ENCODE measurements at regions not wholly inside any gene's neighbourhood (a gene's known extent, or its start where the extent isn't known, plus 50 kb on each side); places are given as distances from the start of the nearest gene placed in this dataset.

- no peak overlapping the region for H3K9ac ChIP-seq (ENCODE audit: low read depth, low read length)
- no peaks in the 10 kb centered on the region; the same call in none of the 2 replicates for H3K9me3 ChIP-seq (ENCODE audit: control insufficient read depth, insufficient read depth, low read length)
- no peaks in the 10 kb centered on the region for H3K36me3 ChIP-seq (ENCODE audit: insufficient read depth, low read length)
- 0 out of 2 replicates have a peak, but pooled peaks cover 6% of the 10 kb centered on the region for H3K4me1 ChIP-seq (ENCODE audit: insufficient read depth, low read length)
Observed at GRCh38 chr1:22297999-22298398, 153.7 kb upstream of the ZBTB40 start.

- Histone ChIP-seq H3K9me3 (ENCODE audit: control insufficient read depth, insufficient read depth, low read length) (peaks cover 2% of the 10 kb centered on the region; the same call in 1 of the 2 replicates), H3K4me1 (ENCODE audit: insufficient read depth, low read length) (no peaks in the 10 kb centered on the region), H3K36me3 (ENCODE audit: insufficient read depth, low read length) (no peaks in the 10 kb centered on the region), H3K9ac (ENCODE audit: low read depth, low read length) (no peak overlapping the region)
Observed at GRCh38 chr1:22303816-22304215, 147.8 kb upstream of the ZBTB40 start.

GRCh38 chr1:22309572-22309971 is 142.1 kb upstream of the ZBTB40 start:
- H3K9ac ChIP-seq (ENCODE audit: low read depth, low read length), result no peak overlapping the region

GRCh38 chr1:22311461-22311860 is 140.2 kb upstream of the ZBTB40 start:
- Histone ChIP-seq H3K9me3 (ENCODE audit: control insufficient read depth, insufficient read depth, low read length) (no peaks in the 10 kb centered on the region; the same call in 1 of the 2 replicates), H3K4me1 (ENCODE audit: insufficient read depth, low read length) (no peaks in the 10 kb centered on the region), H3K9ac (ENCODE audit: low read depth, low read length) (no peak overlapping the region), H3K36me3 (ENCODE audit: insufficient read depth, low read length) (no peaks in the 10 kb centered on the region)

More at GRCh38 chr1:22309572-22309971, 142.1 kb upstream of the ZBTB40 start:
- Histone ChIP-seq H3K9me3 (ENCODE audit: control insufficient read depth, insufficient read depth, low read length) (no peaks in the 10 kb centered on the region; the same call in 1 of the 2 replicates), H3K4me1 (ENCODE audit: insufficient read depth, low read length) (no peaks in the 10 kb centered on the region), H3K36me3 (ENCODE audit: insufficient read depth, low read length) (no peaks in the 10 kb centered on the region)

GRCh38 chr1:22313321-22313720 is 138.3 kb upstream of the ZBTB40 start:
- Histone ChIP-seq H3K9me3 (ENCODE audit: control insufficient read depth, insufficient read depth, low read length) (no peaks in the 10 kb centered on the region), H3K36me3 (ENCODE audit: insufficient read depth, low read length) (no peaks in the 10 kb centered on the region), H3K4me1 (ENCODE audit: insufficient read depth, low read length) (peaks cover 5% of the 10 kb centered on the region), H3K9ac (ENCODE audit: low read depth, low read length) (no peak overlapping the region)

- Histone ChIP-seq H3K4me1 (ENCODE audit: insufficient read depth, low read length) (peaks cover 5% of the 10 kb centered on the region), H3K36me3 (ENCODE audit: insufficient read depth, low read length) (no peaks in the 10 kb centered on the region), H3K9me3 (ENCODE audit: control insufficient read depth, insufficient read depth, low read length) (no peaks in the 10 kb centered on the region), H3K9ac (ENCODE audit: low read depth, low read length) (no peak overlapping the region)
Observed at GRCh38 chr1:22314706-22315105, 136.9 kb upstream of the ZBTB40 start.

GRCh38 chr1:22315315-22316078 is 136.2 kb upstream of the ZBTB40 start:
- no peaks in the 10 kb centered on the region for H3K36me3 ChIP-seq (ENCODE audit: insufficient read depth, low read length)
- peaks cover 7% of the 10 kb centered on the region for H3K4me1 ChIP-seq (ENCODE audit: insufficient read depth, low read length)
- no peaks in the 10 kb centered on the region for H3K9me3 ChIP-seq (ENCODE audit: control insufficient read depth, insufficient read depth, low read length)
- H3K9ac ChIP-seq (ENCODE audit: low read depth, low read length), result no peak overlapping the region

GRCh38 chr1:22317231-22317919 is 134.3 kb upstream of the ZBTB40 start:
- Histone ChIP-seq H3K9me3 (ENCODE audit: control insufficient read depth, insufficient read depth, low read length) (no peaks in the 10 kb centered on the region), H3K9ac (ENCODE audit: low read depth, low read length) (no peak overlapping the region), H3K4me1 (ENCODE audit: insufficient read depth, low read length) (peaks cover 13% of the 10 kb centered on the region), H3K36me3 (ENCODE audit: insufficient read depth, low read length) (no peaks in the 10 kb centered on the region)

GRCh38 chr1:22317920-22318243 is 133.8 kb upstream of the ZBTB40 start:
- Histone ChIP-seq H3K9ac (ENCODE audit: low read depth, low read length) (no peak overlapping the region), H3K36me3 (ENCODE audit: insufficient read depth, low read length) (no peaks in the 10 kb centered on the region)

GRCh38 chr1:22318279-22318981 is 133.2 kb upstream of the ZBTB40 start:
- H3K9me3 ChIP-seq (ENCODE audit: control insufficient read depth, insufficient read depth, low read length), result no peaks in the 10 kb centered on the region
- H3K4me1 ChIP-seq (ENCODE audit: insufficient read depth, low read length), result peaks cover 13% of the 10 kb centered on the region
- no peaks in the 10 kb centered on the region for H3K36me3 ChIP-seq (ENCODE audit: insufficient read depth, low read length)
- H3K9ac ChIP-seq (ENCODE audit: low read depth, low read length), result no peak overlapping the region

More at GRCh38 chr1:22317920-22318243, 133.8 kb upstream of the ZBTB40 start:
- Histone ChIP-seq H3K9me3 (ENCODE audit: control insufficient read depth, insufficient read depth, low read length) (no peaks in the 10 kb centered on the region), H3K4me1 (ENCODE audit: insufficient read depth, low read length) (peaks cover 13% of the 10 kb centered on the region)

- no peak overlapping the region for H3K9ac ChIP-seq (ENCODE audit: low read depth, low read length)
- no peaks in the 10 kb centered on the region for H3K9me3 ChIP-seq (ENCODE audit: control insufficient read depth, insufficient read depth, low read length)
- peaks cover 13% of the 10 kb centered on the region for H3K4me1 ChIP-seq (ENCODE audit: insufficient read depth, low read length)
- H3K36me3 ChIP-seq (ENCODE audit: insufficient read depth, low read length), result no peaks in the 10 kb centered on the region
Observed at GRCh38 chr1:22319608-22320007, 132.0 kb upstream of the ZBTB40 start.

- Histone ChIP-seq H3K9me3 (ENCODE audit: control insufficient read depth, insufficient read depth, low read length) (no peaks in the 10 kb centered on the region), H3K9ac (ENCODE audit: low read depth, low read length) (no peak overlapping the region), H3K36me3 (ENCODE audit: insufficient read depth, low read length) (no peaks in the 10 kb centered on the region), H3K4me1 (ENCODE audit: insufficient read depth, low read length) (peaks cover 13% of the 10 kb centered on the region)
Observed at GRCh38 chr1:22320587-22321344, 130.9 kb upstream of the ZBTB40 start.

- Histone ChIP-seq H3K4me1 (ENCODE audit: insufficient read depth, low read length) (peaks cover 11% of the 10 kb centered on the region), H3K36me3 (ENCODE audit: insufficient read depth, low read length) (no peaks in the 10 kb centered on the region)
Observed at GRCh38 chr1:22321917-22322316, 129.7 kb upstream of the ZBTB40 start.

More at GRCh38 chr1:22321917-22322316, 129.7 kb upstream of the ZBTB40 start:
- Histone ChIP-seq H3K9ac (ENCODE audit: low read depth, low read length) (no peak overlapping the region), H3K9me3 (ENCODE audit: control insufficient read depth, insufficient read depth, low read length) (no peaks in the 10 kb centered on the region)

All from ES-I3 (cell line).